Thyroid gland (tissue), 4 donors: ENCODE measurements at regions not wholly inside any gene's neighbourhood (a gene's known extent, or its start where the extent isn't known, plus 50 kb on each side); places are given as distances from the start of the nearest gene placed in this dataset.

Source experiments
- DNase-seq, 2 donors: peaks; one replicate each; pipeline ENCODE4 v3.0.0-alpha.2; 2019
- H3K27ac ChIP-seq, 3 donors: fragments of 200-600 bp; sonication (generic); 1 replicate in 2 of 3; 2 replicates in 1 of 3; pipeline ENCODE4 v1.5.1; 2016 to 2019; ENCODE audit warnings: mild to moderate bottlenecking in 1 of 3, moderate library complexity in 1 of 3
- H3K27me3 ChIP-seq: fragments of 200-600 bp; sonication (generic); one replicate; pipeline ENCODE4 v1.5.1; 2019
- H3K36me3 ChIP-seq, 2 donors: fragments of 200-600 bp; sonication (generic); one replicate each; pipeline ENCODE4 v1.5.1; 2016 to 2019
- H3K4me1 ChIP-seq, 2 donors: fragments of 200-600 bp; sonication (generic); one replicate each; pipeline ENCODE4 v1.5.1; 2017 to 2019
- H3K4me3 ChIP-seq, 3 donors: fragments of 200-600 bp; sonication (generic); replicated peaks in 1 of 3; 1 replicate in 2 of 3; 2 replicates in 1 of 3; pipeline ENCODE4 v1.5.1; 2016; ENCODE audit warnings: mild to moderate bottlenecking in 1 of 3
- H3K9me3 ChIP-seq: fragments of 200-600 bp; sonication (generic); one replicate; pipeline ENCODE4 v1.5.1; 2017
- POLR2A ChIP-seq, 2 donors: fragments of 450-650 bp; IDR thresholded peaks; one replicate each; pipeline ENCODE4 v1.6.1; 2017; ENCODE audit warnings: antibody characterized with exemption in 2 of 2, mild to moderate bottlenecking in 2 of 2, moderate library complexity in 1 of 2
- WGBS, 2 donors: methylation state at CpG; one replicate each; pipeline ENCODE4 v1.1.5; 2017; 5-methylcytosine and 5-hydroxymethylcytosine counted together
- intact Hi-C: fragments of 100-400 bp; cut with DNase I; formaldehyde crosslinking; loops from one replicate; pipeline ENCODE4 v1.15.1; 2023
- TF ChIP-seq, protein P1 (sequence below), 6 experiments: fragments of 200-600 bp in 3 of 6; fragments of 450-650 bp in 3 of 6; sonication (generic) in 3 of 6; IDR thresholded peaks; one replicate each; pipeline ENCODE4 v1.5.1; 2016 to 2019; ENCODE audit warnings: antibody characterized with exemption in 6 of 6, mild to moderate bottlenecking in 2 of 6, inconsistent platforms in 1 of 6, moderate library complexity in 1 of 6

DNA sequence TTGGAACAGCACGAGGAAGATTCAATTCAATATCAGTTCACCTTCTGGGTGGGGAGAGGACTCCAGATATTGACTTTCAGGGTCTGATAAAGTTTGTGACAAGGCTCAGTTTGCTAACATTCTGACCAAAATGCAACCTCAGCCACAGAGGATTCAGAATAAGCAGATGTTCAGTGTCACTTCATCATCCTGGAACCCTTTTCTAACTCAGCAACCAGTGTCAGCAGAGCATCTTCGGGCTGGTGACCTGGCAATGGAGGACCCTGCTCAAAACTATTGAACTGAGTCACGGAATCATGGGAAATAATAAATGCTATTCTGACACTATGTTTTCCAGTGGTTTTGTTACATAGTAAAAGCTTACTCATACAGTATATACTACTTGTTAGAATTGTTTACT is 433.4 kb upstream of the CFAP20DC start:
- TF ChIP-seq, protein P1, sequence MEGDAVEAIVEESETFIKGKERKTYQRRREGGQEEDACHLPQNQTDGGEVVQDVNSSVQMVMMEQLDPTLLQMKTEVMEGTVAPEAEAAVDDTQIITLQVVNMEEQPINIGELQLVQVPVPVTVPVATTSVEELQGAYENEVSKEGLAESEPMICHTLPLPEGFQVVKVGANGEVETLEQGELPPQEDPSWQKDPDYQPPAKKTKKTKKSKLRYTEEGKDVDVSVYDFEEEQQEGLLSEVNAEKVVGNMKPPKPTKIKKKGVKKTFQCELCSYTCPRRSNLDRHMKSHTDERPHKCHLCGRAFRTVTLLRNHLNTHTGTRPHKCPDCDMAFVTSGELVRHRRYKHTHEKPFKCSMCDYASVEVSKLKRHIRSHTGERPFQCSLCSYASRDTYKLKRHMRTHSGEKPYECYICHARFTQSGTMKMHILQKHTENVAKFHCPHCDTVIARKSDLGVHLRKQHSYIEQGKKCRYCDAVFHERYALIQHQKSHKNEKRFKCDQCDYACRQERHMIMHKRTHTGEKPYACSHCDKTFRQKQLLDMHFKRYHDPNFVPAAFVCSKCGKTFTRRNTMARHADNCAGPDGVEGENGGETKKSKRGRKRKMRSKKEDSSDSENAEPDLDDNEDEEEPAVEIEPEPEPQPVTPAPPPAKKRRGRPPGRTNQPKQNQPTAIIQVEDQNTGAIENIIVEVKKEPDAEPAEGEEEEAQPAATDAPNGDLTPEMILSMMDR (IDR thresholded peaks at IDR 0.05), result no peak
- no peak for TF ChIP-seq POLR2A (IDR thresholded peaks at IDR 0.05)
- no peak for DNase-seq
- no peak overlapping the region for H3K27ac ChIP-seq
- 90 to 92% methylated on average over 3 of the region's 3 CpGs for WGBS, 2 donors
- H3K4me1 ChIP-seq, result no peaks in the 10 kb centered on the region
- intact Hi-C loops, result no loop called here
- H3K4me3 ChIP-seq, result no peak overlapping the region
- no peaks in the 10 kb centered on the region for H3K9me3 ChIP-seq
- H3K36me3 ChIP-seq, result no peaks in the 10 kb centered on the region
- H3K27me3 ChIP-seq, result no peaks in the 10 kb centered on the region

DNA sequence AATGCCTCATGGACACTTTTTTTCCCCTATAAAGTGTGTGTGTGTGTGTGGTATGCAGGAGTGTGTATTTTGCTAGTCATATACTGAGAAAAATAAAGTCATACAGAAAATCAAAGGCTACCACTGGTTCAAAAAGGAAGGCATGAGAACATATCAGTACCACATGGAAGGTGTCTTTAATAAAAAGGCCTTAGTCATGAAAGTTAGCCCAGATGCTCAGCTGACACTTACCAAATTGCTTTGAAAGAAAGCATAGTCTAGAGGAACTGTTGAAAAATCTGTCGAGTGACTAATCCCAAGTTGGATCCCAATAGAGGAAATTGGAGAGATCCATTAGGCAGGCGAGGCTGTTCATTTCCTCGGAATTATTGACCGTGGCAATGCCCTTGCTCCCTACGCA is 432.9 kb upstream of the CFAP20DC start:
- WGBS, 2 donors, result 90 to 91% methylated on average over 5 of the region's 5 CpGs
- Histone ChIP-seq H3K9me3 (no peaks in the 10 kb centered on the region), H3K36me3 (no peaks in the 10 kb centered on the region), H3K27me3 (no peaks in the 10 kb centered on the region), H3K27ac (no peak overlapping the region), H3K4me1 (no peaks in the 10 kb centered on the region), H3K4me3 (no peak overlapping the region)
- intact Hi-C loops, result no loop called here
- no peak for DNase-seq
- TF ChIP-seq POLR2A (IDR thresholded peaks at IDR 0.05), result no peak
- TF ChIP-seq, protein P1 (IDR thresholded peaks at IDR 0.05), result no peak

DNA sequence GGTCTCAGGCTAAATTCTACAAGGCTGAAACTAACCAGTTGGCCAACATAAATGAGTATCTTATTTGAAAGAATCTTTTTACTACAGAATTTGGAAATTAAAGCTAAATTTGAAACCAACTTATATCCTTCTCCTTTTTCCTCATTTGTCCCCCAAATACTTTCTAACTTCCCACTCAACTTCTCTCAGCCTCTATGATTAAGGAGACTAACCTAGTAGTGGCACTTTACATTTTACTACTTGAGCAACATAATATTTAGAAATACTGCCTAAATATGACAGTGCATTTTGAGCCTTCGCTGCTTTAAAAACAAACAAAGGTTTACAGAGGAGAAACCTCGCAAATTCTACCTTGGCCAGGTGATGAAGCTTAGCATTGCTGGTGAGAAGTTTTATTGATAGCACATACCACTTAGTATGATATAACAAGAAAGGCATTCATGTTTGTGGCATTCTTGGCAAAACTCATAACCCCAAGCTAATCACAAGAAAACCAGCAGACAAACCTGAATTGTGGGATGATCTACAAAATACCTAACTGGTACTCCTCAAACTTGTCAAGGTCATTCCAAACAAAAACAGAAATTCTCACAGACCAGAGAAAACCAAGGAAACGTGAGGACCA is 432.1 kb upstream of the CFAP20DC start:
- Histone ChIP-seq H3K27ac (no peak overlapping the region), H3K27me3 (no peaks in the 10 kb centered on the region), H3K4me1 (no peaks in the 10 kb centered on the region), H3K9me3 (no peaks in the 10 kb centered on the region), H3K4me3 (no peak overlapping the region), H3K36me3 (no peaks in the 10 kb centered on the region)
- no peak for TF ChIP-seq POLR2A (IDR thresholded peaks at IDR 0.05)
- TF ChIP-seq, protein P1 (IDR thresholded peaks at IDR 0.05), result no peak
- intact Hi-C loops, result no loop called here
- 89 to 92% methylated on average over 3 of the region's 3 CpGs for WGBS, 2 donors
- no peak for DNase-seq

DNA sequence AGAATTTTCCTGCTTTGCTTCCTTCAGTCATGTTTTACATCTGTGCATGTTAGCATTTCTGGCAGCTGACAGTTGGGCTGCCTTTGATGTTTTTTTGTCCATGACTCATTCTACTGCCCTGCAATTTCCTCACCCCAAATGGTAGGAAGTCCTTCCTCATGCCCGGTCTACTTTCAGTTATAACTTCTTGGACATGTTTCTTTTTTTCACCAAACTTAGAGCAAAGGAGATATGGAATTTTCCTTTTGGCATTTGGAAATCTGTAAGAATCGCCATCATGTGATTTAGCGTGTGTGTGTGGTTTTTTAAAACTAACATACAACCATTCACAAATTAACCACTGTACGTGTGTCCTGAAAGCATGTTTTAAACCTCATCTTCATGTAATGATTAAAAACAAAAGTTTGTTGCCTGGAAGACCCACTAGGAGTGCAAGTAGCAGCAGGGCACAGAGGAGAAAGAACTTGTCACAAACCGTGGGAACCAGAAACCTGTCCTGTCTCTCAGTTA is 430.7 kb upstream of the CFAP20DC start:
- H3K27me3 ChIP-seq, result no peaks in the 10 kb centered on the region
- DNase-seq, result no peak
- H3K4me3 ChIP-seq, result no peak overlapping the region
- H3K36me3 ChIP-seq, result no peaks in the 10 kb centered on the region
- TF ChIP-seq POLR2A (IDR thresholded peaks at IDR 0.05), result no peak
- TF ChIP-seq, protein P1 (IDR thresholded peaks at IDR 0.05), result no peak
- 78 to 84% methylated on average over 5 of the region's 5 CpGs for WGBS, 2 donors
- no peaks in the 10 kb centered on the region for H3K9me3 ChIP-seq
- intact Hi-C loops, result no loop called here
- H3K4me1 ChIP-seq, result no peaks in the 10 kb centered on the region
- no peak overlapping the region for H3K27ac ChIP-seq

DNA sequence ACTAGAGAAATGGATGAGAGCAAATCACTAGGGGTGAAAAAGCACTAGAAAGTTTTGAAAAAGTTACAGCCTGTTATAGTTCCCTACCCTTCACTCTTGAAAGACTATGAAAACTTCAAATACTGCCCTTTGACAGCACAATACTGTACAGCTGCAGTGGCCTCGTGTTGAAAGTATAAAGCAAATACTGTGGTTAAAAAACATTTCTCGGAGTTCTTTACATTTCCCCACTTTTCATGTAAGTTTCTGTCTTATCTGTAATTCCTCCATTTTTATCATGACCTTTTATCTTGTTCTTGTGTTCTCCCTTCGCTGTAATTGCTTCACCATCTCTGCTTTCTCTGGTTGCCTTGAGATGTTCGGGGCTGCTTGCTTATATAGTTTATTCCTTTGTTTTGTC is 423.8 kb upstream of the CFAP20DC start:
- WGBS, 2 donors, result 75 to 78% methylated on average over 4 of the region's 4 CpGs
- TF ChIP-seq, protein P1 (IDR thresholded peaks at IDR 0.05), result no peak
- no peak for TF ChIP-seq POLR2A (IDR thresholded peaks at IDR 0.05)

More for the DNA sequence above, 423.8 kb upstream of the CFAP20DC start:
- H3K9me3 ChIP-seq, result no peaks in the 10 kb centered on the region
- no peaks in the 10 kb centered on the region for H3K27me3 ChIP-seq
- H3K4me3 ChIP-seq, result no peak overlapping the region
- no peak overlapping the region for H3K27ac ChIP-seq
- no peak for DNase-seq
- H3K4me1 ChIP-seq, result no peaks in the 10 kb centered on the region
- intact Hi-C loops, result no loop called here
- no peaks in the 10 kb centered on the region for H3K36me3 ChIP-seq
